T-cell (primary cell): ENCODE measurements at regions not wholly inside any gene's neighbourhood (a gene's known extent, or its start where the extent isn't known, plus 50 kb on each side); places are given as distances from the start of the nearest gene placed in this dataset.

Experiments
- ATAC-seq, 4 experiments: fragments of 200-7000 bp in 3 of 4; fragments of 150-1000 bp in 1 of 4; cut with Tn5 transposase; replicated peaks in 1 of 4; 1 replicate in 3 of 4; 2 replicates in 1 of 4; pipeline ENCODE4 v1.10.0; 2021; ENCODE audit warnings: moderate library complexity in 3 of 4, mild to moderate bottlenecking in 2 of 4, moderate number of reproducible peaks in 1 of 4
- CTCF ChIA-PET, 2 donors: fragments of 300-600 bp; sonication (Branson Sonifier 250); formaldehyde crosslinking; loops; one replicate each; lab custom pipeline; 2022; ENCODE audit warnings: antibody characterized with exemption in 2 of 2; lab: Charles Lee
- POLR2A ChIA-PET, 2 donors: fragments of 300-600 bp; sonication (Branson Sonifier 250); formaldehyde crosslinking; loops; one replicate each; lab custom pipeline; 2022; ENCODE audit warnings: antibody characterized with exemption in 2 of 2; lab: Charles Lee
- DNase-seq, 35 experiments: peaks; one replicate each; pipeline versions ENCODE4 v3.0.0 to v3.0.0-alpha.2; 2013 to 2023
- H3K27ac ChIP-seq: one replicate; pipeline ENCODE4 v1.5.1; 2013; ENCODE audit warnings: low read length
- H3K27me3 ChIP-seq, 2 experiments: replicated peaks in 1 of 2; 1 replicate in 1 of 2; 2 replicates in 1 of 2; pipeline versions ENCODE4 v1.6.1 to v1.7.0; 2013; ENCODE audit warnings: low read length in 1 of 2, mixed read lengths in 1 of 2; ENCODE audit not compliant: control insufficient read depth in 2 of 2, insufficient read depth in 2 of 2; ENCODE audit errors: extremely low read depth in 1 of 2
- H3K36me3 ChIP-seq, 2 donors: 1 replicate in 1 of 2; 2 replicates in 1 of 2; pipeline versions ENCODE4 v1.6.1 to v1.7.0; 2013; ENCODE audit warnings: low read length in 1 of 2; ENCODE audit not compliant: control insufficient read depth in 2 of 2, insufficient read depth in 1 of 2; ENCODE audit errors: extremely low read depth in 1 of 2
- H3K4me1 ChIP-seq, 2 experiments: 1 replicate in 1 of 2; 2 replicates in 1 of 2; pipeline versions ENCODE4 v1.6.1 to v1.7.0; 2013; ENCODE audit warnings: low read length in 2 of 2, mixed read lengths in 1 of 2; ENCODE audit not compliant: insufficient read depth in 2 of 2, control insufficient read depth in 1 of 2; ENCODE audit errors: extremely low read depth in 1 of 2
- H3K4me3 ChIP-seq, 2 donors: 1 replicate in 1 of 2; 2 replicates in 1 of 2; pipeline versions ENCODE4 v1.5.1 to v1.7.0; 2013; ENCODE audit warnings: mild to moderate bottlenecking in 2 of 2, low read length in 1 of 2, moderate library complexity in 1 of 2; ENCODE audit not compliant: control insufficient read depth in 1 of 2; ENCODE audit errors: extremely low read depth in 1 of 2
- H3K9me3 ChIP-seq: 2 replicates; pipeline ENCODE4 v1.7.0; 2013
- H3K27ac Mint-ChIP-seq, 2 donors: one replicate each; pipeline ENCODE4 v1.8.0; 2020 to 2021; ENCODE audit warnings: mild to moderate bottlenecking in 2 of 2, mixed read lengths in 2 of 2
- H3K27me3 Mint-ChIP-seq, 2 donors: one replicate each; pipeline ENCODE4 v1.8.0; 2021 to 2022; ENCODE audit warnings: mixed read lengths in 2 of 2
- H3K36me3 Mint-ChIP-seq: one replicate; pipeline ENCODE4 v1.8.0; 2021; ENCODE audit warnings: mixed read lengths
- H3K4me1 Mint-ChIP-seq, 3 donors: one replicate each; pipeline ENCODE4 v1.8.0; 2020 to 2022; ENCODE audit warnings: mixed read lengths in 3 of 3, mild to moderate bottlenecking in 1 of 3
- H3K4me3 Mint-ChIP-seq, 3 donors: one replicate each; pipeline ENCODE4 v1.8.0; 2020 to 2022; ENCODE audit warnings: mild to moderate bottlenecking in 3 of 3, mixed read lengths in 3 of 3, moderate library complexity in 3 of 3
- H3K9me3 Mint-ChIP-seq, 3 donors: one replicate each; pipeline ENCODE4 v1.8.0; 2020 to 2022; ENCODE audit warnings: mixed read lengths in 3 of 3
- WGBS: methylation state at CpG from one replicate; pipeline ENCODE4 v1.1.5; 2013; ENCODE audit warnings: missing lambda C conversion rate; ENCODE audit not compliant: insufficient coverage; 5-methylcytosine and 5-hydroxymethylcytosine counted together

DNA sequence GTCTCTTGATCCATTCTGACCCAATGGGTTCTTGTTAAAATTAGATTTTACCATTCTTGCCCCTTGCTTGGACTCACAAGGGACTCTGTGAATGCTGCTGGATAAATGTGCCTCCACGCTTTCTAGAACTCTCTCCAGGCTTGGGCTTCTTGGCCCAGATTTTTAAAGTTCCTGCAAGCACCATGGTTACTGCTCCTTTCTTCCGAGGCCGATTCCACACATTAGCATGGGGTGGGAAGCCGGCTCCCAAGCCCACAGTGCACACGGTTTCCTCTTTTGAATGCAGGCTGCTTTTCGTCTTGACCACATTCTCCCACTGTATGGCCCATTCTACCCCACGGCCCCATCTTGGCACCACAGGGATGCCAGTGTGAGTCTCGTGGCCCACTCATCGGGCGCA is 174.3 kb upstream of the PITRM1 start:
- WGBS, result 83% methylated on average over 10 of the region's 10 CpGs
- peaks cover 21 to 33% of the 10 kb centered on the region in 2 donors for H3K27me3 Mint-ChIP-seq
- Histone ChIP-seq H3K4me3 (no peak overlapping the region), H3K9me3 (no peaks in the 10 kb centered on the region), H3K36me3 (no peaks in the 10 kb centered on the region), H3K4me1 (peaks cover 0 to 3% of the 10 kb centered on the region in 2 experiments), H3K27ac (no peak overlapping the region), H3K27me3 (peaks cover 0 to 19% of the 10 kb centered on the region in 2 experiments)
- H3K27ac Mint-ChIP-seq, result no peak overlapping the region
- no peaks in the 10 kb centered on the region for H3K36me3 Mint-ChIP-seq
- no peak for ATAC-seq
- POLR2A ChIA-PET, result no interaction called here
- peaks cover 0 to 7% (median 4%) of the 10 kb centered on the region in 3 donors for H3K4me1 Mint-ChIP-seq
- CTCF ChIA-PET, result no interaction called here
- no peaks in the 10 kb centered on the region for H3K9me3 Mint-ChIP-seq
- DNase-seq, result no peak
- H3K4me3 Mint-ChIP-seq, result no peak overlapping the region

DNA sequence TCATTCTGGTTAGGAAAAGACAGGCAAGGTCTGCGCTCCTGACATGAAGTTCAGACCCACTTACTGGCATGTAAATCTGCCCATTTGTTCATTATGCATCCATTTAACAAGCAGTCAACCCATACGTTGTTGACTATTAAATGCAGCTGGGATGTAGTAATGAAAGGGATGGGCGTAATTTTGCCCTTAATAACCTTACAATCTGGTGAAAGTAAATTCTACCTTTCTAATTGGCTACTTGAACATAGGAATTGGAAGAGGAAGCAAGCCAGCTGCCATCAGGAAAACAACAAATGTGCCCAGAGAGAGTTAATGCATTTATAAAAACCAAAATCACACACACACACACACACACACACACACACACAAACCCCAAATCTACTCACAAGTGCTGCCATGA is 170.2 kb upstream of the PITRM1 start:
- no peak overlapping the region for H3K27ac Mint-ChIP-seq
- Histone ChIP-seq H3K27me3 (peaks cover 0 to 16% of the 10 kb centered on the region in 2 experiments), H3K4me1 (peaks cover 0 to 4% of the 10 kb centered on the region in 2 experiments), H3K9me3 (no peaks in the 10 kb centered on the region), H3K36me3 (no peaks in the 10 kb centered on the region), H3K4me3 (no peak overlapping the region), H3K27ac (no peak overlapping the region)
- no peak for ATAC-seq
- no peak overlapping the region for H3K4me3 Mint-ChIP-seq
- ChIA-PET CTCF (no interaction called here), POLR2A (interaction anchor here in 1 of 2 donors (0.5 kb wide), 1 partner anchor 66 kb away, joined by 3 read pairs; no protein-coding TSS in a partner anchor)
- WGBS, result no CpG with 5 or more reads among the region's 3 CpGs
- no peaks in the 10 kb centered on the region for H3K9me3 Mint-ChIP-seq
- H3K4me1 Mint-ChIP-seq, result peaks cover 0 to 5% (median 0%) of the 10 kb centered on the region in 3 donors
- H3K27me3 Mint-ChIP-seq, result peaks cover 19 to 20% of the 10 kb centered on the region in 2 donors
- no peaks in the 10 kb centered on the region for H3K36me3 Mint-ChIP-seq
- no peak for DNase-seq

DNA sequence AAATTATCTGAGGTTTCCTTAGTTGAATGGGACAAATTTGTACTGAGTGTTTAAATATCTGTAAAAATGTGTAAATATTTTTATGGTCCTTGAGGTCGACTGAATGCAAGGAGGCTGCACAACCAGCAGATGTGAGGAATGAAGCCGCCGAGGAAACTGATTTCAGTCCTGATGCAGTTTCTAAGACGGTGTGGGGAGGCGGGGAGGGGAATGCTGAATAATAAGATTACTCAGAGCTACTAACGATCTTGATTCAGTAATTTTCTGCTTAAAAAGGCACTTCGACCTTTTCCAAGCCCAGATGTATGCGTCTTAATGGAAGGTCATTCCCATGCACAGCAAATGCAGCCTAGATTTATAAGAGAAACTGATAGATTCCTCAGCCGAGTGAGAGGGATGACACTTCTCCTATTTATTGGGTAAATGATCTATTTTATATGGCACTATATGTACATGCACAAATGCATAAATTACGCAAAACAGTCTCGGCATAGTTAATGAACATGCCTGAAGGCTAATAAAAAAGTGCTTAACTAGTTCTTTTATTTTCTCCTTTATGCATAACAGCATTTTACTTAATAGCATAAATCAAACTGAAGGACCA is 167.6 kb upstream of the PITRM1 start:
- no peak for DNase-seq
- no peak for ATAC-seq
- peaks cover 0 to 4% of the 10 kb centered on the region in 2 experiments for H3K27me3 ChIP-seq
- Mint-ChIP-seq H3K36me3 (no peaks in the 10 kb centered on the region), H3K4me3 (no peak overlapping the region), H3K27me3 (peaks cover 10 to 11% of the 10 kb centered on the region in 2 donors), H3K27ac (no peak overlapping the region), H3K9me3 (no peaks in the 10 kb centered on the region), H3K4me1 (peaks cover 0 to 5% (median 0%) of the 10 kb centered on the region in 3 donors)
- H3K9me3 ChIP-seq, result no peaks in the 10 kb centered on the region
- H3K36me3 ChIP-seq, result no peaks in the 10 kb centered on the region
- no peak overlapping the region for H3K4me3 ChIP-seq
- CTCF ChIA-PET, result no interaction called here
- H3K27ac ChIP-seq, result no peak overlapping the region
- peaks cover 0 to 4% of the 10 kb centered on the region in 2 experiments for H3K4me1 ChIP-seq
- 93% methylated on average over 7 of the region's 11 CpGs for WGBS
- POLR2A ChIA-PET, result no interaction called here

DNA sequence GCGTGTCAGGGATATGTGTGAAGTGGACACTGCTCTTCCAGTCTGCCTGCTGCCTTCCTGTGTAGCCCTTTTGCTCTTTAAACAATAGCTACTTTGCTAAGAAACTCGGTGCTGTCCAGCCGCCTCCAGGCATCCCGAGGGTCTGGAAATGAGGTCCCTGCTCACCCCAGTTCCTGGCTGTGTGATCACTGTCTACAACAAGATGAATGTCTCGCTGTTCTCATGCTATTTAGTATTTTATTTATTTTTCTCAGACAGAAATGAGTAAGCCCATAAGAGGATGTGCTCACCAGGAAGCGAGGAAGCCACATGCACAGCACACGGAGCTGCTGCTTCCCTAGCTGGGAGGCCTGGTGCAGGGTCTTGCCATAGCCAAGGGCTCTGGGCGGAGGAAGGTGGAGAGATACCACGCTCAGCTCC is 167.0 kb upstream of the PITRM1 start:
- Histone ChIP-seq H3K4me3 (no peak overlapping the region), H3K4me1 (peaks cover 0 to 4% of the 10 kb centered on the region in 2 experiments), H3K27ac (no peak overlapping the region), H3K9me3 (no peaks in the 10 kb centered on the region), H3K36me3 (no peaks in the 10 kb centered on the region), H3K27me3 (peaks cover 0 to 4% of the 10 kb centered on the region in 2 experiments)
- POLR2A ChIA-PET, result no interaction called here
- CTCF ChIA-PET, result no interaction called here
- Mint-ChIP-seq H3K4me3 (no peak overlapping the region), H3K36me3 (no peaks in the 10 kb centered on the region), H3K4me1 (peaks cover 0 to 5% (median 0%) of the 10 kb centered on the region in 3 donors), H3K27ac (no peak overlapping the region), H3K27me3 (peaks cover 4 to 7% of the 10 kb centered on the region in 2 donors), H3K9me3 (no peaks in the 10 kb centered on the region)
- ATAC-seq (no peak), DNase-seq (no peak)
- 27% methylated on average over 3 of the region's 9 CpGs for WGBS

DNA sequence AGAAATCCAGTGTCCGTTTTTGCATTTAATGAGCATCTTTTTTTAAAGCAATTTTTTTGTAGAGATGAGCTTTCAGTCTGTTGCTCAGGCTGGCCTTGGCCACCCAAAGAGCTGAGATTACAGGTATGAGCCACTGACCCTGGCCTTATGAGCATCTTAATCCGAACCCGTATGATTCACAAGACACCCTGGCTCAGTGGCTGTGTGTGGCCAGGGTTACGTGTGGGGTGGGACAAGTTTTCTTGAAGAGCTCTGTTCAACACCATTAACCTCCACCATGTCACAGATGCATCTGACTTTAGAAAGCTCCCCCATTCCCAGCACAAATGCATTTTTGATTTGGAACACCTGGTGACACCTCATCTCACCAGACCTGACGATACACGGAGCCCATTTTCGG is 166.5 kb upstream of the PITRM1 start:
- H3K27ac Mint-ChIP-seq, result no peak overlapping the region
- H3K4me3 Mint-ChIP-seq, result no peak overlapping the region
- no peaks in the 10 kb centered on the region for H3K9me3 Mint-ChIP-seq
- H3K9me3 ChIP-seq, result no peaks in the 10 kb centered on the region
- H3K4me3 ChIP-seq, result no peak overlapping the region
- DNase-seq, result no peak
- H3K36me3 ChIP-seq, result no peaks in the 10 kb centered on the region
- WGBS, result no CpG with 5 or more reads among the region's 7 CpGs
- H3K4me1 Mint-ChIP-seq, result peaks cover 0 to 5% (median 0%) of the 10 kb centered on the region in 3 donors
- H3K27me3 ChIP-seq, result peaks cover 0 to 4% of the 10 kb centered on the region in 2 experiments
- CTCF ChIA-PET, result no interaction called here
- no peak overlapping the region for H3K27ac ChIP-seq
- H3K36me3 Mint-ChIP-seq, result no peaks in the 10 kb centered on the region
- H3K27me3 Mint-ChIP-seq, result peaks cover 4 to 7% of the 10 kb centered on the region in 2 donors
- H3K4me1 ChIP-seq, result peaks cover 0 to 4% of the 10 kb centered on the region in 2 experiments
- POLR2A ChIA-PET, result no interaction called here
- ATAC-seq, result no peak

DNA sequence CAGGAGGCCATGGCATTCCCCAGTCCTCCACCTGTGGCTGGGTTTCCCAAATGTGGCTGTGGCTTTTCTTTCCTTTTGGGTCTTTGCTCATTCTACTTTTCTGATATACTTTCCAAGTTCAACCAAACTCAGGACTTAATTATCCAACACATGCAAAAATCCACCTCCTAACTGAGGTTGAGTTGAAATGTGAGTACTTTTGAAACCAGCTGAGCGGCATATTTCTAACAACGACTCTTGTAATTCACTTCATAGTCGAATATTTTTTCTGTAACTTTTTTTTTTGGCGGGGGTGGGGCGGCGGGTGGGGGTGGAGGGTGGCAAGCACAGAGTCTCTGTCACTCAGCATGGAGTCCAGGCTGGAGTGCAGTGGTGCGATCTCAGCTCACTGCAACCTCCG is 165.2 kb upstream of the PITRM1 start:
- Histone ChIP-seq H3K27ac (no peak overlapping the region), H3K27me3 (peaks cover 0 to 4% of the 10 kb centered on the region in 2 experiments), H3K4me3 (no peak overlapping the region), H3K9me3 (no peaks in the 10 kb centered on the region), H3K36me3 (no peaks in the 10 kb centered on the region), H3K4me1 (peaks cover 0 to 4% of the 10 kb centered on the region in 2 experiments)
- Mint-ChIP-seq H3K4me3 (no peak overlapping the region), H3K9me3 (no peaks in the 10 kb centered on the region), H3K36me3 (no peaks in the 10 kb centered on the region), H3K4me1 (peaks cover 0 to 5% (median 0%) of the 10 kb centered on the region in 3 donors), H3K27me3 (peaks cover 2 to 7% of the 10 kb centered on the region in 2 donors), H3K27ac (no peak overlapping the region)
- POLR2A ChIA-PET, result no interaction called here
- CTCF ChIA-PET, result no interaction called here
- WGBS, result no CpG with 5 or more reads among the region's 8 CpGs
- DNase-seq (no peak), ATAC-seq (no peak)
